UCSD-AML1 (cell line): ENCODE measurements at regions not wholly inside any gene's neighbourhood (a gene's known extent, or its start where the extent isn't known, plus 50 kb on each side); places are given as distances from the start of the nearest gene placed in this dataset.

Experiments used
- DNase-seq: peaks from one replicate; lab custom pipeline; 2025; ENCODE audit not compliant: unreplicated experiment; lab: John Stamatoyannopoulos, UW

DNA sequence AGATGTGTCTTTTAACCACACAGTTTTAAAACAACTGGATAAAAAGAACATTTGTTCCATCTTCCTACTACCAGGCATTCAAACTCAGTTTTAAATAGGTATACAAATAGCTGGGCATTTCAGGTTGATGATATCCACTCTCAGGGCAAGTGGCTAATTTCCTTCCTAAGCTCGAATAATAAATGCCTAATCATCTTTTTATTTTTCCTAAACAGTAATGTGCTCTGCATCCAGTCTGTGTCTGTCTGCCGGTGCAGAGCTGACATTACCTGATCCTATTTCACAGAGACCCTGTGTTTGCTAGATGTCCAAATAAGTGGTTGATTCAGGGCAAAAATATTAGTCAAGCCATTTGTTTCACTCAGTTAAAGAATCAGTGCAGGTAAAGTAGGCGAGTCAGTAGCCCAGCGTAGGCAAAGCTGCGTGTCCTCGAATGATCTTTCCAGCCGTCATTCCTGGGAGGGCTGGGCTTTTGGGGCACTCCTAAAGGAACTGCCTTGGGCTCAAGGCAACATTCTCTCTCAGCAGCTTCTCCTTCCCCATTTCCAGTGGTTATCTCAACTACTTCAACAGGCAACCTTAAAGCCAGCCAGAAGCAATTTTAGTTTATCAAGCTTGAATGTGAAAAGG, 74.2 kb upstream of the BMP2 start:
- DNase-seq = no peak

DNA sequence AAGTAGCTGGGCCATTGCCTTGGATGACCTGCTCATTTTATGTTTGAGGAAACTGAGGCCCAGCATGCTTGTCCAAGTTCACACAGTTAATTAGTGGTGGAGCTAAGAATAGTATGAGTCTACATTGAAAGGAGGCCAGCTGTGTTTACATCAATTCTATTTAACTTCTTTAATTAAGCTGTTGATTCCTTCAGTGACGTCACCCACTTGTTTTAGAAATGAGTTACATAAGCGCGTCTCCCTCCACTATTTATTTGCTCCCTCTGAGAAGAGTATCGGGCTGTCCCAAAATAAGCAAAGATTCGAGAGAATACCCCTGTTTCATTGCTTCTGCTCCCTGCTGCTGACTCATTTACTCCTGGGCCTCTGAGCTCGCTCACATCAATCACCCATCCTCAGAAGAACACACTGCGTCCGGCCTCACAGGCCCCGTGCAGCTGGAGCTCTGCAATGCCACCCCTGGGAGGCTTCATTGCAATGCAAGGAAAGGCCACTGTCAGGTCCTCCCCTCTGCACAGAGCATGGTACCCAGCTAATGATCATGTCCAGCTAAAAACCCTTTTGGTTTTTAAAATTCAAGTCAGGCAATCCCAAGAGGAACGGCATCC, 74.8 kb upstream of the BMP2 start:
- DNase-seq = no peak

DNA sequence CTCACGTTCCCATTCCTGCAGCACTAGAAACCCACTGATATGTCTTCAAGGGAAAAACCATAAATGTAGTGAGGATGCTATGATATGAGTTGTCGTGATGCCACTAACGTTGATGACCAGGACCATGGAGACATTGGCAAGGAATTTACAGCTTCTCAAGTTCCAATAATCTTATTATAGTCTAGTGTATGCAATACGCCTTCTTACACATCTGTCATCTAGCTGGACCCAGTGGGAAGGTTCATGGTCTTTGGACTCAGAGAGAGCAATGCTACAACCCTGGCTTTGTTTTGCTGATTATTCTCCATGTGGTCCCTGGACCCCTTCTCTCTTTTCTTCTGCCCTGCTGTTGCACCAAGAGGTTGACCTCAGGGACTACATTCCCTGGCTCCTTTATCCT, 76.0 kb upstream of the BMP2 start:
- no peak for DNase-seq

DNA sequence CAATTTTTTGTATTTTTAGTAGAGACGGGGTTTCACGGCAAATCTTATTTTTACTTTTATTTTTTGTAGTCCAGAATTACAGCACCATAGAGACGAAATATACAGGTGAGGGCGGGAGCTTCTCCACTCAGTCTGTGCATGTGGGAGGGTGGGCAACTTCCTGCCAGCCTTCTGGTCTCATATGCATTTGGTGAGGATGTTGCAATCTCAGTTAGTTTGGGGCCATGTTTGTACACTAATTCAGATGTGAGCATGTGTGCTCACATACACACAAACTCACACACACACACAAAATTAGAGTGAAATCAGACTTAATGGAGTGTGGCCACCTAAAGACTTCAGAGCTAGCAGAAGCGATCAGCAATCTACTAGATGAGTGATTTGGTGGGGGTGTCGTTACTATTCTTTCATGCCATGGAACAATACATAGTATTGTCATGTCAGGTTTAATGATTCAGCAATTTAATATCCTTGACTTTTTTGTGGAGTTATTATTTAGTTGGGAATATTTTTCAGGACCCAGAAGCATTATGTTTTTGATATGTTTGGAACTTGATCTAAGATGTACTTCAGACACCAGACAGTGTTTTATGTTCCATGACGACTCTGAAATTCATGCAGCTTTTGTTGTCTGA, 78.0 kb upstream of the BMP2 start:
- no peak for DNase-seq

DNA sequence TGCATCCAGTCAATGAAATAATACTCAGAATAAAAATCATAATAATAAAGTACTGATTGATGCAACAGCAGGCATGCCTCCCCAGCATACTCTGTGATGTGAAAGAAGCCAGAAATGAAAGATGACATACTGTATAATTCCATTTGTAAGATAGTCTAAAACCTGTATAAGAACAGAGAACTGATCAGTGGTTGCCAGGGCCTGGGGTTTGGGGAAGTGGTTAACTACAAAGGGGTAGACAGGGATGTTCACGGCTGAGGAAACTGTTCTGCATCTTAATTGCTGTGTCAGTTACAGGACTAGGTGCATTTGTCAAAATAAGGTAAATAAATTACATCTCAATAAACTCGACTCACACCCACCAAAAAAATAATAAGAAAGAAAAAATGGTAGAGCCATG, 81.3 kb upstream of the BMP2 start:
- DNase-seq = no peak

DNA sequence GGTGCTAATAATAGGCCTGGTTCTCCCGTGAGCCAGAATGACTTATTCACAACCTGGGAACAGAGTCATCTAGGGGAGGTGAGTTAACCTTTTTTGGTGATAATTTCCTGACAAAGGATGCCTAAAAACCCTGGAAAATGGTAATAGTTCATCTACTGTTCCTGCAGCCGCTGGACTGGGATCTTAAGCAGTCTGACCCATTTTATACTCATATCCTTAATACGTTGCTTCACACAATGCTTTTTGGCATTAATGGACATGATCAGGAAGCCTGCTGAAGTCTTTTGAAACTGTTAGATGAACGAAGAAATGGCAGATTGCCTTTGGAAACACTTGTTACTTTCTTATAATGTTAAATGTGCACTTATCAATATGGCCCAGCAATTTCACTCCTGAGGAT, 81.9 kb upstream of the BMP2 start:
- no peak for DNase-seq

DNA sequence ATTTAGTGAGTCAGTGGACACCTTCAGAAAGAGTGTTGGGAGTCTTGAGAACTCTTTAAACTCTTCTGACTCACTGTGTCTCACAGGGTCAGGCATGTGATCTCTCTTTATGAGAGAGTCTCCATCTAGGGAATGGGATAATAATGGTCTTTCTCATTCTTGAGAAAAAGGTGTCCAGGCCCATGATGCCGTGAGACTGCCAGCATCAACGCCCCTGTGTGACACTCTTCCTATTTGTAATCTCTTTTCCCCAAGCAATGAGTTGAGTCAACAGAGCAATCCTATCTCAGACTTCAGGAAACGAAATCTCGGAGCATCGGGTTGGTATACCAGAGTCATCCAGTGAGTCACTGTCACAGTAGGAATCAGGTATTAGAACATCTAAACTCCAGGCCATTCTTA, 82.3 kb upstream of the BMP2 start:
- no peak for DNase-seq

DNA sequence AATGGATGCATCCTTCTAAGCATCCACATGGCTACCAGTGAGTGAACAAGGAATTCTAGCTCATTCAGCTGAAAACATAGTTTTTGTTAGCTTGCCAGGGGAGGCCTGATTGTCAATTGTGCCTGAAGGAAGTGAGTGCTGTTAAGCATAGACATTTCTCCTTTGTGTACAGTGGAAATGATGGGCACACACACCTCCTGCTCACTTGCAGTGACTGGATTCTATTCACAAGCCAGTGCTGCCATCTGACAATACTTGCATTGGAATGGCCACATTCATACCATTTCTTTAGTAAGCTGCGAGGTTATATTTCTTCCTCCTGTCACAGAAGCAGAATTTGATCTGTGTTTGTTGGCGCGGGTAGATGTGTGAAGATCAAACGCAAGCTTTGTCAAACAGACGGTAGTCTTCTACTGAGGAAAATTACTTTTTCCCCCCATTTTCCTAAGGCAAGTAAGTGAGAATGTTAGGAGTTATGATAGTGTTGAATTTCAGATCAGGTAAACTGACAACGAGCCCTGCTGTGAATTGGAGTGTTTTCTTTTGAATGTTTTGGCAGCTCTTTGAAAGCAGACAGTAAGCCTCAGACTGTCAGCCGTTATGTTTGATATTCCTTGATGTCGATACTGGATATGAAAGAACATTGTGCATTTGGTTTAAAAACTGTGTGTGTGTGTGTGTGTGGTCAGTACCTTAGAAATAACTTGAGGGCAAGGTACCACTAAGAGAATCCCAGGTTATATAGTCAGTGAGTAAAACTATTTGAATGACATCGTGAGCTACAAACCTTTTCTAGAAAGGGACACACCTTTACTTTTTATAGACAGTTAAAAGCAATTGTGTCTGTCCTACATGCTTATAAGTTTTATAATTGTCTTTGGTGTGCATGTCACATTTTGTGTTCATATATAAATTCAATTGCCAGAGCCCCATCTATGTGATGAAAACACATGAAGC, 84.2 kb upstream of the BMP2 start:
- no peak for DNase-seq

DNA sequence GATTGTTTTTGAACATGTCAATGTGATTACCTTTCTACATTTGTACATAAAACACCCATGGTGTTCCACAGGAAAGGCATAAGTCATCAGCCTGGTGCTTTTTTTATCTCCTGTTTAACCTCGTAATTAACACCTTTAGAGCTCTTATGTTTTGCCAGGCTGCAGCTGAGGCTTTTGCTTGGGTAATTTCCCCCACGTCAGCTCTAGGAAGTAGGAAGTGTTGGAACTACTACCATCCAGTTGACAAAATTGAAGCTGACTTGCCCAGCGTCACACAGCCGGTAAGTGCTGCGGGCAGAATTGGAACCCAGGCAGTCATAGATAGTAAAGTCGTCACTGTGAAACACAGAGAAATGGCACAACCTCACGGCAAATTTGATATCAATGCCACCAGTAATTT, 86.6 kb upstream of the BMP2 start:
- no peak for DNase-seq

DNA sequence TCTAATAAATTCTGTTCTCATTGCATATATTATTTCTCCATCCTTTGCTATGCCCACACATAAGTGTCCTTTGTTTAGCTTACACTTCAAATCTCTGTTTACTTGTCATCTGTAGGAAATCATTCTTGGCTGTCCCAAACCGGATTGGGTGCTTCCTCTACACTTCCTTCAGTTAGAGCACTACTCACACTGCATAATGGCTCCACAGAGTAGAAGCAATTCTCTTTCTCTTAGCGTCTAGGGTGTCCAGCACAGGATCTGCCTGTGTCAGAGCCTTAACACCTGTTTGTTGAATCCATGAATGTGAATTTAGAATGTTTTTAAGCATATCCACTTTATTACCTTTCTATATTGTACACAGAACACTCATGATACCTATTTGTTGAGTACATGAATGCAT, 87.0 kb upstream of the BMP2 start:
- DNase-seq = no peak

DNA sequence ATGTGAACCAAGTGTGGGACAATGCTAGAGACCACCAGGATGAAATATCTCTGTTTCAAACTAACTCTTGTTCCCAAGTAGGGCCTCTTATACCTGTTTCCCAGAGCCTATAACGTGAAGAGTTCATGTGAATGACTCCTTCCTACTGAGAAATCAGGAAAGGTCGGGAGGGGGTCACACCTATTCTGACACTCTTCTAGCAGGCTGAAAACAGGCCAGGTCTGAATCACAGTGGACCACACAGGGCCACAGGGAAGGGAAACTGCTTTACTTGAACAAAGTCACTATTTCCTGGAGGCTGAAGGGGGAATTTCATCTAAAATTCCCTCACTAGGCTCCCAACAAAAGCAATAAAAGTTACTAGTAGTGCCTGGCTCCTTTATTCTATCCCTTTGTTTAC, 88.4 kb upstream of the BMP2 start:
- no peak for DNase-seq

DNA sequence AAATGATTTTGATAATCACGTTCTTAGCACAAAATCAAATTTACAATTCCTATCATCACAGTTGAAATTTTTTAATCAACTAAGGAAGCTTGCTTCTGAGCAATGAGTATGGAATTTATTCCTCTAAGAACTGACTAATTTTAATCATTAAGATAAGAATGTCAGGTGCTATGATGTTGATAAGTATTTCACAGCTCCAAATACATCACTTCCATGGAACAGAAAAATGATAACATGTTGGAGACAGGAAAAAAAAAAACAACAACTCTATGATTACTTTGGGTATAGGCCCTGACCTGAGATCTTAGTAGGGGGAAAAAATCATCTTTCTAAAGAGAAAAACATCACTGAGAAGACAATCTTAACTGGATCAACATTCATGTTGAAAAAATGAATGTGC, 89.4 kb upstream of the BMP2 start:
- no peak for DNase-seq

DNA sequence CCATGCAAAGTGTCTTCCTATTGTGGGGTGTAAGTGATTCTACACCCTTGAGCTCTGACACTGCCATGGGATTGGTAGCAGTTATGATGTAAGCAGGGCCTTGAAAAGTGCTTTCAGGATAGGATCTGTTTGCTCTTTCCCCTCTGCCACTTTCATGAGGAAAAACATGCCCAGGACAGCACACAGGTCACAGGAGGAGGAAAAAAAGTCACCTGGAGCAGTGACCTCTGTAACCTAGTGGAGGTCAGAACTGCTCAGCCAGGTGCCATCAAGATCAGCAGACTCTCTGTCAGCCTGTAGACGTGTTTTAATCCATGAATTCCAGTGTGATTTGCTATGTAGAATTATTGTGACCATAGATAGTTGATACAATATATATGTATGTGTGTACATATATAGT, 92.7 kb upstream of the BMP2 start:
- no peak for DNase-seq

DNA sequence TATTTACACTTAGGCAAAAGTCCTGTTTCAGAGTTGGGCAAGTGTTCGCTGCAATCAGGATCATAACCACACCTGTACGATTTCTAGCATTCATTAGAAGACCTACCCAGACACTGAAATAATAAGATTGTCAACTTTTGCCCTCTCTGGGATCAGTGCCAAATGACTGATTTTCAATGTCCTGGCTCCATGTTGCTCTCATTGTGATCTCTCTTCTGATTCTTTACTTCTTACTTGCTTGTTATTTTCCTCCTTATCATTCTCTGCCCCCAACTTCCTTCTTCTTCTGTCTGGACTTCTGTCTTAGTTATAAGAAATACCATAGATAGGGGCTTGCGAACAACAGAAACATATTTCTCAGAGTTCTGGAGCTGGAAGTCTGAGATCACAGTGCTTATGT, 94.4 kb upstream of the BMP2 start:
- no peak for DNase-seq

DNA sequence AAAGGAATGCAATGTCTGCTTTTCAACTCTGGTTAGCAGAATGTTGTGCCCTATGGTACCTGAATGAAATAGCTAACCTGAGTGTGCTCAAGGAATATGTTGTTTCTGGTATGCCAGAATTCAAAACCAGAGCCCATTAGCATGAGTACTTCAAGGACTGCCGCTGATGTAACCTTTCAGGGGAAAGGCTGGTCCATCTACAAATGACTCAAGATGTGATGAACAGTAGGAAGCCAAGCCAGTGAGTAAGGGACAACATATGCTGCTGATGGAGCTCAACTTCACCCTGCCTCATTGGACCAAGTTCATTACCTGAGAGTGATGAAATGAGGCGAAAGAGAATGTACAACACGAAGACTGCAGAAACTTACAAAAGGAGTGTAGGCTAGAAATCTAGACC, 95.7 kb upstream of the BMP2 start:
- no peak for DNase-seq

DNA sequence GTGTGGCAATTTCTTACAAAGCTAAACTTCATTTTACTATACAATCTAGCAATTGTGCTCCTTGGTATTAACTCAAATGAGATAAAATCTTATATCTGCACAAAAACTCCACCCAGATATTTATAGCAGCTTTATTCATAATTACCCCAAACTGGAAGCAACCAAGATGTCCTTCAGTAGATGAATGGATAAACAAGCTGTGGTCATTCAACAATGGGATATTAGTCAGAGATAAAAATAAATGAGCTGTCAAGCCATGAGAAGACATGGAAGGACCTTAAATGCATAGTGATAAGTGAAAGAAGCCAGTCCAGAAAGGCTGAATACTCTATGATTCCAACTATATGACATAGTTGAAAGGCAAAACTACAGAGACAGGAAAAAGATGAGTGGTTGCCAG, 98.9 kb upstream of the BMP2 start:
- DNase-seq = no peak

DNA sequence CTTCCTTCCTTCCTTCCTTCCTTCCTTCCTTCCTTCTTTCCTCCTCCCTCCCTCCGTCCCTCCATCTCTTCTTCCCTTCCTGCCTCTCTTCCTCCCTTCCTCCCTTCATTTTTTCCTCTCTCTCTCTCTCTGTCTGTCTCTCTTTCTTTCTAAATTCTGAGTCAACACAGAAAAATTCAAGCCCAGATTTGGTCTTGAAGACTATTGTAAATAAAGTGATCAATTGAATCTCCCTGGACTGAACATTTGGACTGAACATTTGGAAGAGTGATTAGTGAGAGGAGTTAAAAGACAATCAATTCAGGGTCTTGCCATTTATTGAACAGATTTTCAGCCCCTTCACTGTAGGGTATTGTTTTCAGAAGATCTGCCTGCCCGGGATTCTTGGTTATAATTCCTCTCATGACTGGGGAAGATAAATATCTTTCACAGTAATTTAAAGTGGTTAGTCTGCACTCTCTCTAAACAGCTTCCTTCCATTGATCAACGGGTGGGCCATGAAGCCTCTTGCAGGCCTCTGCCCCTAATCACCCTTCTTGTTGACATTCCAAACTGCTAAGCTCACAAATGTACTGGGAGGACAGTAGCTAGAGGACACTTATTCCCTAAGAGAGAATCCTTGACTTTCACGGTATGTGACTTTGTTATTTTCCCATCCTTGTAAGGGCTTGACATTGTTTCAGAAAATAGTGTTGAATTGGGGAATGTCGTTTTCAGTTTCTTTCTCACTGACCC, 101.7 kb upstream of the BMP2 start:
- DNase-seq = no peak

DNA sequence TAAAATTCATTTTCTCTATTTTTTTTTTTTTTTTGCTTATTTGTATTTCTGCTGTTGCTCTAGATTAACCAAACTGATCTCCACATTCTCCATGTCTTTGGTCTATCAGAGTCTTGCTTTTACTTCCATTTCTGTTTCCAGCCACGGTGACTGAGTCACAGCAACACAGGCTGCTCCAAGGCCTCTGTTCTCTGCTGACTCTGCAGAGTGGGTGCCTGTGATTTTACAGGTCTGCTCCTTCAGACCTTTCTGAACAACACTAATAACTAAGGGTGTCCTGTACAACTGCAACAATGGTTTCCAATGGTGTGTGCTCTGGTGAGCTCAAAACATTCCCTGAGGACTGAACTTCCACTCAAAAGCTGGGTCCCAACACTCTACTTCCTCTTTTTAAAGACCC, 102.3 kb upstream of the BMP2 start:
- no peak for DNase-seq

DNA sequence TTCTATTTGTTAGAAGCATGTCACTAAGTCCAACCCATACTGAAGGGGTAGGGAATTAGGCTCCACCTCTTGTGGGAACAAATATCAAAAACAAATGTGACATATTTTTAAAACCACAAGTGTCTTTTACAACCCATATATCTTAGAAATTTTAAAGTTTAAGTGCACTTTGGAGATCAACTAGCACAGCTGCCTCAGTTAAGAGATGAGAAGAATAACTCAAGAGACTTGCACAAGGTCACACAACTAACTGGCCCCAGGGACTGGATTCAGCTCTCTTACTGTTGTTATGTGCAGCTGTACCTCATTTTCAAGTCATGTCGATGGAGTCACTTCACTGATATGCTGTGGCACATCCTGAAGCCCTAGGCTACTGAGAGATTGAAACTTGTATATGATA, 102.9 kb upstream of the BMP2 start:
- DNase-seq = no peak

DNA sequence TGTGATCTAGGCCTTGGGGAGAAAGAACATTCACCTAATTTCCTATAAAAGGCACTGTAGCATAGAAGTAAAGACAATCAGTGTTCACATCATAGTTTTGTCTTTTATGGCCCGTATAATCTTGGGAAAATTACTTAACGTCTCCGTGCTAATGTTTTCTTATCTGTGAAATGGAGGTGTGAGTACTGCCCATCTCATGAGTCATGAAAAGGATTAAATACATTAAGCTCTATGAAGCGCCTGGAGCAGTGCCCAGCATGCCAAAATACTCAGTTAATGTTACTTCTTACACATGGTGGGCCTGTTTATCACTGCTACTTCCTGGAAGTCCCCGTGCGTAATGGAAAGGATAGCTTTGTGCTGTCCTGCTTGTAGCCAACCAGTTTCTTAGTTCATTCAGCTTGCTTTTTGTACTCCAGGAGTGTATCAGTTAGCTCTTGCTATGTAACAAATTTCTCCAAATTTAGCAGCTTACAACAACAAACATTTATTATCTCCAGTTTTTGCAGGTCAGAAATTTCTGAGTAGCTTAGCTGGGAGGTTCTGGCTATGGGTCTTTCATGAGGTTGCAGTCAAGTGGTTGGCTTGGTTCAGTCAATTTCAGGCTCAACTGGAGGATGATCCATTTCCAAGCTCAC, 103.6 kb upstream of the BMP2 start:
- no peak for DNase-seq

DNA sequence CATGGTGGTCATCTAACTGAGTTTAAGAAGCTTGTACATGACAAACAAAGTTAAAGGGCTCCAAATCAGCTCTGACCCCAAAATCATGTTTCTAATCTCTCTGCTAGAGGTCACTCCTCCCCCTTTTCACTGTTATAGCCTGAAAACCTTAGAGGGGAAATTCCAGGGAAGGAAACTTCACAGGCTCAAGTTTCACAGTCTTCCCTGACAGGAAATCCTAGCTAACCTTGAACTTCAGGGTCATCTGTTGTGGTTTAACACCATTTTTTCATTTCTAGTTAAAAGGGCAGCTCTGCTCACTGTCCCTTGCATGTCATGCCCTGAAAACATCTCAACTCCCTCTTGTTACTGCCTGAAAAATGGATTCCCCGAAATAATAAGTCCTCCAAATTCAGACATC, 104.4 kb upstream of the BMP2 start:
- DNase-seq = no peak
